Thyroid gland (tissue), 4 donors: ENCODE measurements at regions not wholly inside any gene's neighbourhood (a gene's known extent, or its start where the extent isn't known, plus 50 kb on each side); places are given as distances from the start of the nearest gene placed in this dataset.

Experiments
- DNase-seq, 2 donors: peaks; one replicate each; pipeline ENCODE4 v3.0.0-alpha.2; 2019
- H3K27ac ChIP-seq, 3 donors: fragments of 200-600 bp; sonication (generic); 1 replicate in 2 of 3; 2 replicates in 1 of 3; pipeline ENCODE4 v1.5.1; 2016 to 2019; ENCODE audit warnings: mild to moderate bottlenecking in 1 of 3, moderate library complexity in 1 of 3
- H3K27me3 ChIP-seq: fragments of 200-600 bp; sonication (generic); one replicate; pipeline ENCODE4 v1.5.1; 2019
- H3K36me3 ChIP-seq, 2 donors: fragments of 200-600 bp; sonication (generic); one replicate each; pipeline ENCODE4 v1.5.1; 2016 to 2019
- H3K4me1 ChIP-seq, 2 donors: fragments of 200-600 bp; sonication (generic); one replicate each; pipeline ENCODE4 v1.5.1; 2017 to 2019
- H3K4me3 ChIP-seq, 3 donors: fragments of 200-600 bp; sonication (generic); replicated peaks in 1 of 3; 1 replicate in 2 of 3; 2 replicates in 1 of 3; pipeline ENCODE4 v1.5.1; 2016; ENCODE audit warnings: mild to moderate bottlenecking in 1 of 3
- H3K9me3 ChIP-seq: fragments of 200-600 bp; sonication (generic); one replicate; pipeline ENCODE4 v1.5.1; 2017
- CTCF ChIP-seq, 6 experiments: fragments of 200-600 bp in 3 of 6; fragments of 450-650 bp in 3 of 6; sonication (generic) in 3 of 6; IDR thresholded peaks; one replicate each; pipeline ENCODE4 v1.5.1; 2016 to 2019; ENCODE audit warnings: antibody characterized with exemption in 6 of 6, mild to moderate bottlenecking in 2 of 6, inconsistent platforms in 1 of 6, moderate library complexity in 1 of 6
- POLR2A ChIP-seq, 2 donors: fragments of 450-650 bp; IDR thresholded peaks; one replicate each; pipeline ENCODE4 v1.6.1; 2017; ENCODE audit warnings: antibody characterized with exemption in 2 of 2, mild to moderate bottlenecking in 2 of 2, moderate library complexity in 1 of 2
- WGBS, 2 donors: methylation state at CpG; one replicate each; pipeline ENCODE4 v1.1.5; 2017; 5-methylcytosine and 5-hydroxymethylcytosine counted together
- intact Hi-C: fragments of 100-400 bp; cut with DNase I; formaldehyde crosslinking; loops from one replicate; pipeline ENCODE4 v1.15.1; 2023

GRCh38 chr5:162429142-162429541, 361.6 kb downstream of the GABRG2 start:
- Histone ChIP-seq H3K9me3 (no peaks in the 10 kb centered on the region), H3K27me3 (no peaks in the 10 kb centered on the region), H3K36me3 (no peaks in the 10 kb centered on the region), H3K4me3 (no peak overlapping the region), H3K4me1 (no peaks in the 10 kb centered on the region), H3K27ac (no peak overlapping the region)
- intact Hi-C loops = no loop called here
- no peak for DNase-seq
- no peak for TF ChIP-seq POLR2A (IDR thresholded peaks at IDR 0.05)
- no peak for TF ChIP-seq CTCF (IDR thresholded peaks at IDR 0.05)

GRCh38 chr5:162434281-162434680, 366.7 kb downstream of the GABRG2 start:
- Histone ChIP-seq H3K36me3 (no peaks in the 10 kb centered on the region), H3K27ac (no peak overlapping the region), H3K4me1 (no peaks in the 10 kb centered on the region), H3K9me3 (no peaks in the 10 kb centered on the region), H3K27me3 (no peaks in the 10 kb centered on the region), H3K4me3 (no peak overlapping the region)
- intact Hi-C loops = no loop called here
- no peak for TF ChIP-seq CTCF (IDR thresholded peaks at IDR 0.05)
- no peak for TF ChIP-seq POLR2A (IDR thresholded peaks at IDR 0.05)
- DNase-seq = no peak
- 28 to 35% methylated on average over 1 of the region's 1 CpG for WGBS, 2 donors

GRCh38 chr5:162436055-162436454, 368.5 kb downstream of the GABRG2 start:
- Histone ChIP-seq H3K36me3 (no peaks in the 10 kb centered on the region), H3K27ac (no peak overlapping the region), H3K4me3 (no peak overlapping the region), H3K9me3 (no peaks in the 10 kb centered on the region), H3K4me1 (no peaks in the 10 kb centered on the region), H3K27me3 (no peaks in the 10 kb centered on the region)
- TF ChIP-seq CTCF (IDR thresholded peaks at IDR 0.05) (no peak), POLR2A (IDR thresholded peaks at IDR 0.05) (no peak)
- intact Hi-C loops = no loop called here
- WGBS, 2 donors = 88 to 94% methylated on average over 2 of the region's 2 CpGs
- no peak for DNase-seq

- TF ChIP-seq CTCF (IDR thresholded peaks at IDR 0.05) (no peak), POLR2A (IDR thresholded peaks at IDR 0.05) (no peak)
- Histone ChIP-seq H3K9me3 (no peaks in the 10 kb centered on the region), H3K36me3 (no peaks in the 10 kb centered on the region), H3K27me3 (no peaks in the 10 kb centered on the region), H3K4me3 (no peak overlapping the region), H3K27ac (no peak overlapping the region), H3K4me1 (no peaks in the 10 kb centered on the region)
- WGBS, 2 donors = 90 to 91% methylated on average over 3 to 6 of the region's 6 CpGs
- intact Hi-C loops = no loop called here
- DNase-seq = no peak
Observed at GRCh38 chr5:162444129-162444762, 376.7 kb downstream of the GABRG2 start.

GRCh38 chr5:162456086-162456485, 388.5 kb downstream of the GABRG2 start:
- WGBS, 2 donors = 33 to 41% methylated on average over 4 of the region's 4 CpGs
- no peaks in the 10 kb centered on the region for H3K9me3 ChIP-seq

More at GRCh38 chr5:162456086-162456485, 388.5 kb downstream of the GABRG2 start:
- DNase-seq = peak; percentile 18 to 26
- TF ChIP-seq POLR2A (IDR thresholded peaks at IDR 0.05) = no peak
- TF ChIP-seq CTCF (IDR thresholded peaks at IDR 0.05) = no peak
- intact Hi-C loops = no loop called here
- Histone ChIP-seq H3K27ac (no peak overlapping the region), H3K4me3 (no peak overlapping the region), H3K27me3 (no peaks in the 10 kb centered on the region), H3K4me1 (no peaks in the 10 kb centered on the region), H3K36me3 (no peaks in the 10 kb centered on the region)
